Fibroblast of mammary gland (primary cell): ENCODE measurements at regions not wholly inside any gene's neighbourhood (a gene's known extent, or its start where the extent isn't known, plus 50 kb on each side); places are given as distances from the start of the nearest gene placed in this dataset.

Experiments used
- DNase-seq: peaks from one replicate; pipeline ENCODE4 v3.0.0-alpha.2; 2010; ENCODE audit warnings: low read depth
- H3K4me3 ChIP-seq: 2 replicates; pipeline ENCODE4 v1.5.1; 2011; ENCODE audit warnings: low read depth, mild to moderate bottlenecking, low read length, moderate library complexity; ENCODE audit not compliant: control insufficient read depth
- CTCF ChIP-seq: conservative IDR thresholded peaks from 2 replicates; pipeline ENCODE4 v1.5.1; 2011; ENCODE audit warnings: low read depth, low read length, inconsistent platforms; ENCODE audit not compliant: control insufficient read depth, insufficient read depth

- H3K4me3 ChIP-seq: no peak overlapping the region
- DNase-seq: no peak
- TF ChIP-seq CTCF: no peak
Observed at GRCh38 chr14:53472306-53472705, 319.2 kb upstream of the DDHD1 start.

- DNase-seq: no peak
- TF ChIP-seq CTCF: no peak
- H3K4me3 ChIP-seq: no peak overlapping the region
Observed at GRCh38 chr14:53470351-53471043, 317.4 kb upstream of the DDHD1 start.

- TF ChIP-seq CTCF: no peak
Observed at GRCh38 chr14:53468876-53469275, 315.8 kb upstream of the DDHD1 start.

GRCh38 chr14:53464376-53464775 lies 311.3 kb upstream of the DDHD1 start:
- DNase-seq: no peak
- TF ChIP-seq CTCF: no peak
- no peak overlapping the region for H3K4me3 ChIP-seq

More at GRCh38 chr14:53468876-53469275, 315.8 kb upstream of the DDHD1 start:
- no peak overlapping the region for H3K4me3 ChIP-seq
- no peak for DNase-seq

GRCh38 chr14:53462931-53463778 lies 310.0 kb upstream of the DDHD1 start:
- no peak overlapping the region for H3K4me3 ChIP-seq
- no peak for DNase-seq
- TF ChIP-seq CTCF: no peak

GRCh38 chr14:53461858-53462257 lies 308.7 kb upstream of the DDHD1 start:
- no peak overlapping the region for H3K4me3 ChIP-seq
- TF ChIP-seq CTCF: no peak
- no peak for DNase-seq

- TF ChIP-seq CTCF: no peak
- H3K4me3 ChIP-seq: no peak overlapping the region
- DNase-seq: no peak
Observed at GRCh38 chr14:53460544-53460943, 307.4 kb upstream of the DDHD1 start.
